Endodermal cell (in vitro differentiated cells): ENCODE measurements at regions not wholly inside any gene's neighbourhood (a gene's known extent, or its start where the extent isn't known, plus 50 kb on each side); places are given as distances from the start of the nearest gene placed in this dataset.
"Not testable (repeated sequence)": the region's sequence is repeated elsewhere in the genome, so short reads cannot be mapped to it uniquely, and the experiment has no call there.

Source experiments
- DNase-seq: peaks from one replicate; pipeline ENCODE4 v3.0.0-alpha.2; 2017
- H3K27ac ChIP-seq: 2 replicates; pipeline ENCODE4 v1.5.1; 2013; ENCODE audit warnings: mild to moderate bottlenecking, low read depth, low read length, moderate library complexity
- H3K27me3 ChIP-seq: 2 replicates; pipeline ENCODE4 v1.6.1; 2013; ENCODE audit warnings: mild to moderate bottlenecking, low read length, moderate library complexity; ENCODE audit not compliant: insufficient read depth, control insufficient read depth, poor library complexity, severe bottlenecking
- H3K36me3 ChIP-seq: 2 replicates; pipeline ENCODE4 v1.7.0; 2013; ENCODE audit warnings: mild to moderate bottlenecking, low read length, moderate library complexity; ENCODE audit not compliant: control insufficient read depth, insufficient read depth
- H3K4me1 ChIP-seq: one replicate; pipeline ENCODE4 v1.7.0; 2013; ENCODE audit warnings: low read length; ENCODE audit not compliant: control insufficient read depth, insufficient read depth
- H3K4me3 ChIP-seq: 2 replicates; pipeline ENCODE4 v1.5.1; 2013; ENCODE audit warnings: mild to moderate bottlenecking, low read length, moderate library complexity
- H3K9ac ChIP-seq: 2 replicates; pipeline ENCODE4 v1.6.1; 2013; ENCODE audit warnings: mild to moderate bottlenecking, low read length, moderate library complexity; ENCODE audit not compliant: poor library complexity, severe bottlenecking; ENCODE audit errors: extremely low read depth
- H3K9me3 ChIP-seq: 2 replicates; pipeline ENCODE4 v1.6.1; 2013; ENCODE audit warnings: mild to moderate bottlenecking, low read length, moderate library complexity; ENCODE audit not compliant: control insufficient read depth
- H3K27ac Mint-ChIP-seq: 2 replicates; pipeline ENCODE4 v1.8.0; 2020; ENCODE audit warnings: mixed read lengths
- H3K27me3 Mint-ChIP-seq: 2 replicates; pipeline ENCODE4 v1.8.0; 2021; ENCODE audit warnings: mild to moderate bottlenecking, mixed read lengths; ENCODE audit not compliant: insufficient read depth
- H3K36me3 Mint-ChIP-seq: 2 replicates; pipeline ENCODE4 v1.8.0; 2020; ENCODE audit warnings: low read depth, mixed read lengths
- H3K4me1 Mint-ChIP-seq: 2 replicates; pipeline ENCODE4 v1.8.0; 2020; ENCODE audit warnings: mixed read lengths
- H3K4me3 Mint-ChIP-seq: 2 replicates; pipeline ENCODE4 v1.8.0; 2020; ENCODE audit warnings: mild to moderate bottlenecking, moderate library complexity, mixed read lengths
- H3K9me3 Mint-ChIP-seq: 2 replicates; pipeline ENCODE4 v1.8.0; 2020; ENCODE audit warnings: mild to moderate bottlenecking, mixed read lengths
- CTCF ChIP-seq: fragments of 200-600 bp; sonication (generic); conservative IDR thresholded peaks from 2 replicates; pipeline ENCODE4 v1.5.0; 2021; ENCODE audit warnings: antibody characterized with exemption, mild to moderate bottlenecking
- WGBS, 2 experiments: methylation state at CpG; one replicate each; pipeline versions ENCODE4 v1.1.5 to v1.1.7; 2013; ENCODE audit warnings: missing lambda C conversion rate in 2 of 2, mixed read lengths in 1 of 2; ENCODE audit not compliant: insufficient coverage in 1 of 2, insufficient read length in 1 of 2; 5-methylcytosine and 5-hydroxymethylcytosine counted together

DNA sequence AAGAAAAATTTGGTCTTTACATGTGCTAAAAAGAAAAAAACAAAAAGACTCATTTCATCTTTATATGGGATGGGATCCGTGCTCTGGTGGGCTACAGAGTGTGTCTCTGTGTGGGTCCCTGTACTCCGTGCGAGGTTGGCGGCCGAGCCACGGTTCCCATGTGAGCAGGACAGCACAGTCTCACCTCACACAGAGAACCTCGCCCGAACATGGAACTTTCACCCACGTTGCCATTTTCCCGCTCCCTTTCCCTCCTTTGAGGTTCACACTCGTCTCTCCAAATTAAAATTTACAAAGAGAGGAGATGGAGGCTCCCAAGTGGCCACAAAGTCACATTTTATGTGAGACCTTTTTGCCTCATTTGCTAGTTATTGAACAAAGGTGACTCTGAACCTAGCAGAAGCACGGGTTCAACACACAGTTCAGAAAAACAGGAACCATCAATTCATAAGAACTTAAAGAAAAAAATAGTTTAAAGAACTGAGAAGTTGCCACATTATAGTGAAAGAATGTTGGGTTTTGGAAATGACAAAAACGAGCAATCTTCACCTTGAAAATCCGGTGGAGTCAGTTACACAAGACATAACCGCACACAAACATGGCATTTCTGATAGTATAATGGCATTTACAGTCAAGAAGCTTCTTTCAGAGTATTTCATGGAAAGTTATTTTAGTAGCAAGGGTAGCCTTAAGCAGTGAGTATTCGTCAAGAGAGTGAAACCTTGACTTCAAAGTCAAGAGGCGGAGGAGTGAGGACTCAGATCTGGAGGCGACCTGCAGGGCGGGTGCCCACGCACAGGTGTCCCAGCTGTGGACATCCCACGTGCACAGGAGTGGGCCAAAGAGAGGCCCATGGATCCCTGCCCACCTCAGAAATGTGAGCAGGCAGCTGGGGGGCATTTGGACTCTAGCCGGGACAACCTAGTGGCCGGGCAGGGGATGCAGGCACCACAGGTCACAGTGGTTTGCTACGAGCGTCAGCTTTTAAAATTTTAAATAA, 277.2 kb upstream of the PLGLB2 start:
- peak; percentile 52 for DNase-seq
- not testable (repeated sequence) for H3K4me3 Mint-ChIP-seq, H3K4me1 ChIP-seq, H3K9me3 Mint-ChIP-seq, H3K27ac Mint-ChIP-seq, H3K9ac ChIP-seq, H3K36me3 ChIP-seq, H3K4me1 Mint-ChIP-seq, H3K9me3 ChIP-seq, H3K27ac ChIP-seq, H3K27me3 Mint-ChIP-seq, H3K4me3 ChIP-seq, H3K36me3 Mint-ChIP-seq, H3K27me3 ChIP-seq
- WGBS, 2 experiments = 90% methylated on average over 2 to 19 of the region's 25 CpGs

- H3K27ac ChIP-seq, H3K4me3 Mint-ChIP-seq, H3K27me3 Mint-ChIP-seq, DNase-seq, H3K36me3 Mint-ChIP-seq, H3K9ac ChIP-seq, H3K9me3 ChIP-seq, H3K27me3 ChIP-seq, H3K4me1 Mint-ChIP-seq, H3K27ac Mint-ChIP-seq, H3K9me3 Mint-ChIP-seq, H3K4me3 ChIP-seq, H3K4me1 ChIP-seq, H3K36me3 ChIP-seq: not testable (repeated sequence)
- WGBS, 2 experiments = 100% methylated on average over 1 of the region's 3 CpGs; no CpG with 5 or more reads in 1 of the 2 experiments
- TF ChIP-seq CTCF = peak; percentile 45
Measured at GRCh38 chr2:87471478-87471877, 276.4 kb upstream of the PLGLB2 start.

- H3K36me3 ChIP-seq, H3K4me1 ChIP-seq, H3K4me3 ChIP-seq, H3K4me1 Mint-ChIP-seq, H3K36me3 Mint-ChIP-seq, H3K9ac ChIP-seq, H3K4me3 Mint-ChIP-seq, H3K27me3 Mint-ChIP-seq, H3K9me3 ChIP-seq, H3K27ac Mint-ChIP-seq, H3K27ac ChIP-seq, DNase-seq, H3K27me3 ChIP-seq, H3K9me3 Mint-ChIP-seq: not testable (repeated sequence)
- 73% methylated on average over 3 of the region's 5 CpGs; no CpG with 5 or more reads in 1 of the 2 experiments for WGBS, 2 experiments
Measured at GRCh38 chr2:87476223-87476872, 271.5 kb upstream of the PLGLB2 start.

- not testable (repeated sequence) for H3K36me3 Mint-ChIP-seq, H3K4me1 ChIP-seq, H3K4me3 Mint-ChIP-seq, H3K27ac ChIP-seq, H3K9me3 Mint-ChIP-seq, H3K4me1 Mint-ChIP-seq, H3K4me3 ChIP-seq, H3K27ac Mint-ChIP-seq, H3K27me3 Mint-ChIP-seq, H3K36me3 ChIP-seq, H3K9ac ChIP-seq, DNase-seq, H3K27me3 ChIP-seq, H3K9me3 ChIP-seq
- WGBS, 2 experiments = 85 to 95% methylated on average over 2 to 5 of the region's 5 CpGs
Measured at GRCh38 chr2:87476936-87477335, 271.0 kb upstream of the PLGLB2 start.

GRCh38 chr2:87477669-87478428, 270.0 kb upstream of the PLGLB2 start:
- H3K36me3 Mint-ChIP-seq, H3K9ac ChIP-seq, H3K9me3 ChIP-seq, H3K27ac ChIP-seq, H3K4me1 Mint-ChIP-seq, H3K4me3 Mint-ChIP-seq, H3K27ac Mint-ChIP-seq, H3K27me3 ChIP-seq, H3K27me3 Mint-ChIP-seq, H3K36me3 ChIP-seq, H3K9me3 Mint-ChIP-seq, DNase-seq, H3K4me3 ChIP-seq, H3K4me1 ChIP-seq: not testable (repeated sequence)
- 91% methylated on average over 9 of the region's 12 CpGs; no CpG with 5 or more reads in 1 of the 2 experiments for WGBS, 2 experiments

DNA sequence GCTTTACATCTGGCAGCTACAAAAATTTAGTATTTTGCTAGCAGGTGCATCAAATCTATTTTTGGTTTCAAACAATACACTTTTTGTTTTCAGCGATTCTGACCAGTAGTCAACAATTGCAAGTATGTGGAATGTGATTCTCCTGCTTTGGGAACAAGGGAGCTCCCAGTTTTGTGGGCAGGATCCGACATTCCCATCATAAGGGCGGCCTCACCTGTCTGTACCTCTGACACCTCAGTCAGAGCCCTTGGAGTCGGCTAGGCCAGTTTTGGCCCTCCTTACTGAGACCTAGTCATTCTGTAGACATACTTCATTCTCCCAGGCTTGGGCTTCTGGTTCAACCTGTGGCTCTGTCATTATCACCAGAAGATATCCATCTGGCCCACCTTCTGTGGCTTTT, 269.0 kb upstream of the PLGLB2 start:
- H3K4me1 ChIP-seq, H3K36me3 Mint-ChIP-seq, H3K36me3 ChIP-seq, H3K9ac ChIP-seq, DNase-seq, H3K4me3 ChIP-seq, H3K4me1 Mint-ChIP-seq, H3K27ac Mint-ChIP-seq, H3K4me3 Mint-ChIP-seq, H3K27ac ChIP-seq, H3K9me3 Mint-ChIP-seq, H3K9me3 ChIP-seq, H3K27me3 ChIP-seq, H3K27me3 Mint-ChIP-seq: not testable (repeated sequence)
- 98% methylated on average over 3 of the region's 4 CpGs; no CpG with 5 or more reads in 1 of the 2 experiments for WGBS, 2 experiments
